ENCODE measurements at regions not wholly inside any gene's neighbourhood (a gene's known extent, or its start where the extent isn't known, plus 50 kb on each side); places are given as distances from the start of the nearest gene placed in this dataset.

GRCh38 chrX:33908898-33909297, 223.2 kb downstream of the FAM47A start:
- TF ChIP-seq CTCF (IDR thresholded peaks at IDR 0.05), result no peak
- TF ChIP-seq POLR2A (IDR thresholded peaks at IDR 0.05), result no peak
